ENCODE measurements at regions not wholly inside any gene's neighbourhood (a gene's known extent, or its start where the extent isn't known, plus 50 kb on each side); places are given as distances from the start of the nearest gene placed in this dataset.
A peak's percentile ranks its signal among the peaks of the same experiment; 100 is the strongest.
"Not testable (repeated sequence)": the region's sequence is repeated elsewhere in the genome, so short reads cannot be mapped to it uniquely, and the experiment has no call there.

- H3K79me2 ChIP-seq (ENCODE audit: control insufficient read depth, insufficient read depth, low read length); H2AFZ ChIP-seq (ENCODE audit: low read depth, low read length); H3K4me3 ChIP-seq (replicated peaks in 1 of 3; ENCODE audit: insufficient read depth in 1 of 3, low read depth in 1 of 3, low read length in 3 of 3); H3K4me2 ChIP-seq (ENCODE audit: insufficient read depth, low read length); H3K36me3 ChIP-seq (ENCODE audit: control insufficient read depth in 2 of 2, extremely low read depth in 1 of 2, insufficient read depth in 2 of 2, low read length in 2 of 2); dilution Hi-C loops (cut with MboI; ENCODE audit: extremely low pct_ligation_motif_present, low sequenced_read_pairs); H3K27me3 ChIP-seq (ENCODE audit: control insufficient read depth in 2 of 2, insufficient read depth in 2 of 2, low read length in 2 of 2); FAIRE-seq; H3K9me3 ChIP-seq (replicated peaks; ENCODE audit: control insufficient read depth, insufficient read depth, low read length); H3K4me1 ChIP-seq (ENCODE audit: control insufficient read depth, extremely low read depth, insufficient read depth, low read length); H3K27ac ChIP-seq (ENCODE audit: insufficient read depth, low read depth, low read length); DNase-seq (ENCODE audit: low read depth, low spot score); POLR2A ChIA-PET; BruUV-seq (replicated peaks); H3K9ac ChIP-seq (replicated peaks; ENCODE audit: extremely low read depth, insufficient read depth, low read length); H4K20me1 ChIP-seq (replicated peaks; ENCODE audit: control insufficient read depth, extremely low read depth, insufficient read depth, low read length); H3K9me1 ChIP-seq (replicated peaks; ENCODE audit: control insufficient read depth, extremely low read depth, insufficient read depth, low read length): not testable (repeated sequence)
- intact Hi-C loops (cut with micrococcal nuclease) = loop anchor here (5.0 to 10.0 kb wide), 2 partner anchors 45 to 542 kb away; no protein-coding TSS in a partner anchor
- CTCF ChIA-PET = interaction anchor here (1.0 to 3.7 kb wide), 11 partner anchors 19 to 178 kb away, joined by 3 to 33 read pairs (median 5); no protein-coding TSS in a partner anchor
Observed at GRCh38 chr10:30537158-30537557, 92.4 kb downstream of the LYZL2 start.

- intact Hi-C loops (cut with micrococcal nuclease) = loop anchor here (5.0 to 10.0 kb wide), 2 partner anchors 46 to 542 kb away; no protein-coding TSS in a partner anchor
- H3K4me2 ChIP-seq (ENCODE audit: insufficient read depth, low read length) = no peak overlapping the region
- no peak overlapping the region for H2AFZ ChIP-seq (ENCODE audit: low read depth, low read length)
- BruUV-seq (replicated peaks) = no TSS peak
- ChIA-PET POLR2A (no interaction called here), CTCF (interaction anchor here (0.6 to 3.7 kb wide), 11 partner anchors 19 to 173 kb away, joined by 3 to 33 read pairs (median 5); no protein-coding TSS in a partner anchor)
- dilution Hi-C loops (cut with MboI; ENCODE audit: extremely low pct_ligation_motif_present, low sequenced_read_pairs) = no loop called here
- H3K36me3 ChIP-seq (ENCODE audit: control insufficient read depth in 2 of 2, extremely low read depth in 1 of 2, insufficient read depth in 2 of 2, low read length in 2 of 2) = no peaks in the 10 kb centered on the region
- no peaks in the 10 kb centered on the region for H3K27me3 ChIP-seq (ENCODE audit: control insufficient read depth in 2 of 2, insufficient read depth in 2 of 2, low read length in 2 of 2)
- no peaks in the 10 kb centered on the region for H3K9me1 ChIP-seq (replicated peaks; ENCODE audit: control insufficient read depth, extremely low read depth, insufficient read depth, low read length)
- no peak overlapping the region for H3K9ac ChIP-seq (replicated peaks; ENCODE audit: extremely low read depth, insufficient read depth, low read length)
- H3K79me2 ChIP-seq (ENCODE audit: control insufficient read depth, insufficient read depth, low read length) = no peaks in the 10 kb centered on the region
- no peak overlapping the region for H3K4me3 ChIP-seq (replicated peaks in 1 of 3; ENCODE audit: insufficient read depth in 1 of 3, low read depth in 1 of 3, low read length in 3 of 3)
- no peak overlapping the region for H3K27ac ChIP-seq (ENCODE audit: insufficient read depth, low read depth, low read length)
- H3K4me1 ChIP-seq (ENCODE audit: control insufficient read depth, extremely low read depth, insufficient read depth, low read length) = peaks cover 10% of the 10 kb centered on the region
- no peaks in the 10 kb centered on the region for H4K20me1 ChIP-seq (replicated peaks; ENCODE audit: control insufficient read depth, extremely low read depth, insufficient read depth, low read length)
- TF ChIP-seq POLR2AphosphoS5 (IDR thresholded peaks at IDR 0.05; ENCODE audit: insufficient read depth, low read depth, low read length) = no peak
- no peaks in the 10 kb centered on the region for H3K9me3 ChIP-seq (replicated peaks; ENCODE audit: control insufficient read depth, insufficient read depth, low read length)
- FAIRE-seq (peak; percentile 28), DNase-seq (ENCODE audit: low read depth, low spot score) (no peak)
Observed at GRCh38 chr10:30536578-30536977, 93.0 kb downstream of the LYZL2 start.
